B cell (primary cell): ENCODE measurements at regions not wholly inside any gene's neighbourhood (a gene's known extent, or its start where the extent isn't known, plus 50 kb on each side); places are given as distances from the start of the nearest gene placed in this dataset.

ENCODE experiments used
- ATAC-seq: fragments of 200-7000 bp; cut with Tn5 transposase; one replicate; pipeline ENCODE4 v1.10.0; 2021; ENCODE audit warnings: low read depth, mild to moderate bottlenecking, moderate number of reproducible peaks, moderate library complexity
- CTCF ChIA-PET: fragments of 350-600 bp; sonication (Branson Sonifier 250); formaldehyde crosslinking; loops from one replicate; lab custom pipeline; 2021; ENCODE audit warnings: antibody characterized with exemption, inconsistent platforms; lab: Charles Lee
- POLR2A ChIA-PET: fragments of 350-600 bp; sonication (Branson Sonifier 250); formaldehyde crosslinking; loops from one replicate; lab custom pipeline; 2021; ENCODE audit warnings: antibody characterized with exemption; lab: Charles Lee
- DNase-seq: peaks from one replicate; pipeline ENCODE4 v3.0.0; 2013
- H2AFZ ChIP-seq: 2 replicates; pipeline ENCODE4 v1.6.1; 2012; ENCODE audit warnings: mild to moderate bottlenecking, low read depth, low read length; ENCODE audit not compliant: insufficient read depth, poor library complexity, severe bottlenecking
- H3K27ac ChIP-seq, 2 donors: 1 replicate in 1 of 2; 2 replicates in 1 of 2; pipeline ENCODE4 v1.5.1; 2012 to 2013; ENCODE audit warnings: low read length in 2 of 2, mild to moderate bottlenecking in 2 of 2, moderate library complexity in 1 of 2
- H3K27me3 ChIP-seq, 4 experiments: fragments of 200-600 bp in 1 of 4; sonication (generic) in 1 of 4; replicated peaks in 1 of 4; 1 replicate in 2 of 4; 2 replicates in 2 of 4; pipeline versions ENCODE4 v1.6.1 to v1.7.0; 2013 to 2016; ENCODE audit warnings: low read length in 3 of 4, mild to moderate bottlenecking in 2 of 4, mixed read lengths in 1 of 4, moderate library complexity in 1 of 4; ENCODE audit not compliant: insufficient read depth in 4 of 4, control insufficient read depth in 3 of 4; ENCODE audit errors: control extremely low read depth in 1 of 4
- H3K36me3 ChIP-seq, 2 experiments: replicated peaks in 1 of 2; 1 replicate in 1 of 2; 2 replicates in 1 of 2; pipeline versions ENCODE4 v1.6.1 to v1.7.1; 2013; ENCODE audit warnings: low read length in 1 of 2; ENCODE audit not compliant: insufficient read depth in 2 of 2, control insufficient read depth in 1 of 2; ENCODE audit errors: control extremely low read depth in 1 of 2, extremely low read depth in 1 of 2
- H3K4me1 ChIP-seq, 2 donors: fragments of 200-600 bp in 1 of 2; sonication (generic) in 1 of 2; 1 replicate in 1 of 2; 2 replicates in 1 of 2; pipeline versions ENCODE4 v1.5.1 to v1.6.1; 2013 to 2017; ENCODE audit warnings: low read length in 2 of 2; ENCODE audit not compliant: control insufficient read depth in 2 of 2, insufficient read depth in 2 of 2
- H3K4me2 ChIP-seq: replicated peaks from 2 replicates; pipeline ENCODE3; 2012; ENCODE audit warnings: mild to moderate bottlenecking, low read depth, low read length; ENCODE audit not compliant: poor library complexity, severe bottlenecking
- H3K4me3 ChIP-seq, 5 experiments: fragments of 200-600 bp in 1 of 5; sonication (generic) in 1 of 5; 1 replicate in 3 of 5; 2 replicates in 2 of 5; pipeline versions ENCODE4 v1.5.1 to v1.7.0; 2011 to 2016; ENCODE audit warnings: low read length in 4 of 5, mild to moderate bottlenecking in 4 of 5, low read depth in 2 of 5, control low read depth in 1 of 5, moderate library complexity in 1 of 5; ENCODE audit not compliant: insufficient read depth in 1 of 5; ENCODE audit errors: control extremely low read depth in 1 of 5, extremely low read depth in 1 of 5
- H3K79me2 ChIP-seq: fragments of 200-600 bp; sonication (generic); one replicate; pipeline ENCODE4 v1.6.0; 2016; ENCODE audit warnings: low read length; ENCODE audit not compliant: control insufficient read depth, insufficient read depth
- H3K9ac ChIP-seq: fragments of 200-600 bp; sonication (generic); 2 replicates; pipeline ENCODE4 v1.6.1; 2017; ENCODE audit warnings: mild to moderate bottlenecking, low read length, moderate library complexity
- H3K9me3 ChIP-seq, 3 donors: one replicate each; pipeline versions ENCODE4 v1.6.1 to v1.7.1; 2013; ENCODE audit warnings: low read length in 2 of 3; ENCODE audit not compliant: control insufficient read depth in 2 of 3, insufficient read depth in 1 of 3; ENCODE audit errors: control extremely low read depth in 1 of 3
- H4K20me1 ChIP-seq: 2 replicates; pipeline ENCODE4 v1.6.0; 2012; ENCODE audit warnings: mild to moderate bottlenecking, low read length; ENCODE audit not compliant: insufficient read depth, control insufficient read depth, poor library complexity, severe bottlenecking
- H3K27ac Mint-ChIP-seq: one replicate; pipeline ENCODE4 v1.8.0; 2021; ENCODE audit warnings: mixed read lengths
- H3K27me3 Mint-ChIP-seq: one replicate; pipeline ENCODE4 v1.8.0; 2021; ENCODE audit warnings: mixed read lengths
- H3K4me1 Mint-ChIP-seq: one replicate; pipeline ENCODE4 v1.8.0; 2021; ENCODE audit warnings: mixed read lengths
- H3K4me3 Mint-ChIP-seq: one replicate; pipeline ENCODE4 v1.8.0; 2021; ENCODE audit warnings: mixed read lengths
- H3K9me3 Mint-ChIP-seq: one replicate; pipeline ENCODE4 v1.8.0; 2022; ENCODE audit warnings: mixed read lengths; ENCODE audit not compliant: insufficient read depth
- CTCF ChIP-seq: fragments of 200-600 bp; IDR thresholded peaks from one replicate; pipeline ENCODE4 v1.8.0; 2022; ENCODE audit warnings: antibody characterized with exemption, mild to moderate bottlenecking
- EZH2 ChIP-seq: IDR thresholded peaks from 2 replicates; pipeline ENCODE4 v1.6.1; 2012; ENCODE audit warnings: borderline replicate concordance, low read depth, mild to moderate bottlenecking, moderate library complexity, low read length; ENCODE audit not compliant: insufficient read depth, poor library complexity, severe bottlenecking
- WGBS: methylation state at CpG from one replicate; pipeline ENCODE4 v1.1.5; 2013; ENCODE audit warnings: missing lambda C conversion rate; ENCODE audit not compliant: insufficient coverage; 5-methylcytosine and 5-hydroxymethylcytosine counted together
- intact Hi-C: fragments of 100-400 bp; cut with micrococcal nuclease; formaldehyde crosslinking; loops from one replicate; pipeline ENCODE4 v1.10.0; 2022

- Mint-ChIP-seq H3K9me3 (no peaks in the 10 kb centered on the region), H3K4me3 (no peak overlapping the region), H3K27ac (no peak overlapping the region), H3K27me3 (no peaks in the 10 kb centered on the region), H3K4me1 (no peaks in the 10 kb centered on the region)
- CTCF ChIA-PET, result no interaction called here
- no peaks in the 10 kb centered on the region for H3K36me3 ChIP-seq
- no peak for ATAC-seq
- no peak overlapping the region for H3K4me2 ChIP-seq
- H3K79me2 ChIP-seq, result no peaks in the 10 kb centered on the region
- H3K9ac ChIP-seq, result no peak overlapping the region
- no peaks in the 10 kb centered on the region for H3K4me1 ChIP-seq
- TF ChIP-seq CTCF (no peak), EZH2 (no peak)
- WGBS, result 75% methylated on average over 4 of the region's 5 CpGs
- no peak overlapping the region for H3K4me3 ChIP-seq
- H2AFZ ChIP-seq, result no peak overlapping the region
- POLR2A ChIA-PET, result no interaction called here
- H4K20me1 ChIP-seq, result no peaks in the 10 kb centered on the region
- H3K27ac ChIP-seq, result no peak overlapping the region
- no peak for DNase-seq
- H3K9me3 ChIP-seq, result no peaks in the 10 kb centered on the region
- no peaks in the 10 kb centered on the region for H3K27me3 ChIP-seq
- intact Hi-C loops, result no loop called here
Observed at GRCh38 chr7:83798489-83798888, 149.6 kb upstream of the SEMA3E start.

GRCh38 chr7:83796760-83797159 is 147.8 kb upstream of the SEMA3E start:
- no peaks in the 10 kb centered on the region for H3K79me2 ChIP-seq
- H3K4me1 ChIP-seq, result no peaks in the 10 kb centered on the region
- no peaks in the 10 kb centered on the region for H3K36me3 ChIP-seq
- H3K4me1 Mint-ChIP-seq, result no peaks in the 10 kb centered on the region
- no peak overlapping the region for H2AFZ ChIP-seq
- H3K9me3 Mint-ChIP-seq, result no peaks in the 10 kb centered on the region
- no CpG with 5 or more reads among the region's 3 CpGs for WGBS
- no peak overlapping the region for H3K27ac ChIP-seq
- intact Hi-C loops, result no loop called here
- no peak overlapping the region for H3K4me3 ChIP-seq
- H3K27ac Mint-ChIP-seq, result no peak overlapping the region
- ChIA-PET POLR2A (no interaction called here), CTCF (no interaction called here)
- no peaks in the 10 kb centered on the region for H4K20me1 ChIP-seq
- H3K27me3 ChIP-seq, result no peaks in the 10 kb centered on the region
- H3K9ac ChIP-seq, result no peak overlapping the region
- DNase-seq (no peak), ATAC-seq (no peak)
- no peak overlapping the region for H3K4me2 ChIP-seq
- H3K4me3 Mint-ChIP-seq, result no peak overlapping the region
- no peaks in the 10 kb centered on the region for H3K9me3 ChIP-seq
- TF ChIP-seq EZH2 (no peak), CTCF (no peak)
- no peaks in the 10 kb centered on the region for H3K27me3 Mint-ChIP-seq
